GM19438 (cell line): ENCODE measurements at regions not wholly inside any gene's neighbourhood (a gene's known extent, or its start where the extent isn't known, plus 50 kb on each side); places are given as distances from the start of the nearest gene placed in this dataset.
A peak's percentile ranks its signal among the peaks of the same experiment; 100 is the strongest.
"Not testable (repeated sequence)": the region's sequence is repeated elsewhere in the genome, so short reads cannot be mapped to it uniquely, and the experiment has no call there.

ENCODE experiments used
- ATAC-seq: cut with Tn5 transposase; IDR thresholded peaks from one replicate; pipeline ENCODE4 v1.9.1; 2021; ENCODE audit warnings: low read depth; ENCODE audit not compliant: unreplicated experiment

- no peak for ATAC-seq
Observed at GRCh38 chr7:24127930-24128329, 156.1 kb upstream of the NPY start.

DNA sequence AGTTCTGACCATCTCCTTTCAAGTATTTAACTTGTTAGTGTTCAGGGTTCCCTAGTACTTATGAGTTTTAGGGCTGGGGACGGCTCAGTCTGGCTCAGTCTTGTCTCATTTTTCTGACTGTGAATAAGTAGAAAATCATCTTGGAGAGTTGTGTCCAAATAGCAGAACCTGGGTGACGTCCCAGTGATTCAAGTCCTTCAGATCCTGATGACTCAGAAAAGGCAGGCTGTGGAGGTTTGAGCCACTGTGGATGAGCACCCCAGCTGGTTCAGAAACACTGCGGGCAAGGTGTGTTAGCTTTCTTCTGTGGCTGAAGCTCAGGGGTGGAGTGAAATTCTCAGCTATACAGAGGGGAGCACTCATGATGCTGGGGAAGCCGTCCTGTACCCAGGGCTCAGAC lies 154.4 kb upstream of the NPY start:
- ATAC-seq: no peak

DNA sequence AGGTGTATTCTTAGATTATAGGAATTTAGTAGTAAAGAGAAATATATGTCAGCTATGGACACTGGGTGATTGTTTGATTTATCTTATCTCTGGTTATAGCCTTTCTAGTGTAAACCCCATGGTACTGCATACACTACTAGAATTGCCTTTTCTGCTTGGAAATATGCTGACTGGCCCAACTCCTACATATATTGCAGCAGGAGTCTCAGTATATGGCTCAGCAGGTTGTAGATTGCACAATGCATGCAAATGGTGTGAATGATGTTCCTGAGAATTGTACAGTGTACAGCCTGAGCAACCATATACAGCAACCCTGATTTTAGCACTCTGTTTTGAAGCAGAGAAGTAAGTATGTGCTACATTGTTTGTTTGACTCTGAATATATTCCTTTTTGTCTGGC lies 153.4 kb upstream of the NPY start:
- ATAC-seq: no peak

DNA sequence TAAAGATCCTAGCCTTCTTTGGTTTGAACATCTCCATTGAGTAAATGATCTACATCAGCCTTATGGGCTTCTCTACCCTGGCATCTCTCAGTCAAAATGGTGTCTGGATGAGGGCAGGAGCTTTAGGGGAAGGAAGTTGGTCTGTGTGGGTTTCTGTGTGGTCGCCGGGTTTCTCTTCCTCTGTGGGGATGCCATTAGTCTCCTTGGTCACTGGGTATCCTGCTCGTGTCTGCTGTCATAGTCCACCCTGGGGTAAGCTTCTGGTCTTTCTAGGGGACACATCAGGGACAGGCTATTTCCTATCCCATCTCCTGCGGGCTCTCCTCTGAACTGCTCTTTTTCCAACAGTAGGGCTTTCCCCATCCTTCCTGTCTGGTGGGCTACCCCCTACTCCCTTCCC lies 150.3 kb upstream of the NPY start:
- no peak for ATAC-seq

GRCh38 chr7:24134535-24134934 lies 149.5 kb upstream of the NPY start:
- no peak for ATAC-seq

GRCh38 chr7:24135003-24135817 lies 148.8 kb upstream of the NPY start:
- ATAC-seq: peak; percentile 66

DNA sequence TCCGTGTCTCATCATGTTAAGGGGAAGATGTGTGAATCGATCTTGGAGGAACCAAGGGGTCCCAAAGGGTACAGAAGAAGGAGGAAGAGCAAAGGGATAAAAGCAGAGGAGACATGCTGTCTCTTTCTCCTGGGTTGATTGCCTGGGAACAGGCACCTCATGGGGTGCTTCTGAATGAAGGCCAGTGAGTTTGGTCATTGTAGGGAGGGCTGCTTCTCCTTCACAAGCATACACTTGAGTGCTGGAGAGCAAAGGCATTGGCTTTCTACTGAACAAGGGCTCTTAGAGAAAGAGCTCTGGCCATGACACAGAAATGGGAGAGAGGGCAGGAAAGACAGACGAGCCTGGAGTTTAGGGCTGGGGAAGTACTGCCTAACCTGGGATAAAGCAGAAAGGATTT lies 146.7 kb upstream of the NPY start:
- no peak for ATAC-seq

- ATAC-seq: no peak
Observed at GRCh38 chr7:24138343-24138742, 145.6 kb upstream of the NPY start.

DNA sequence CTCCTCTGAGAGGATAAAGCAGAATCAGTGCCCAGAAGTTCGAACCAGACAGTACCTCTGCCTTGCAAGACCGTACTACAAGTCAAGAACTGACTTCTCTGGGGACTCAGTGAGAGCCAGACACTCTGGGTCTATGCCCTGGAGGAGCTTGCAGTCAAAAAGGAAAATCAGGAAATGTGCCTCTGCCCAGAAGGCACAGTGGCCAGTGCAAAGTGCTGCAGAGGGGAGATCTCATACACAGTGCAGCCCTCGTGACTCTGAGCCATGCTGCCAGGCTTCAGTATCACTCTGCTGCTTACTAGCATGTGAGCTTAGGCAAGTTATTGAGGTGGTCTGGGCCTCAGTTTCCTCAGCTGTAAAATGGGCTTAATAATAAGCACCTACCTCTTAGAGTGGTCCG lies 144.0 kb upstream of the NPY start:
- ATAC-seq: no peak

DNA sequence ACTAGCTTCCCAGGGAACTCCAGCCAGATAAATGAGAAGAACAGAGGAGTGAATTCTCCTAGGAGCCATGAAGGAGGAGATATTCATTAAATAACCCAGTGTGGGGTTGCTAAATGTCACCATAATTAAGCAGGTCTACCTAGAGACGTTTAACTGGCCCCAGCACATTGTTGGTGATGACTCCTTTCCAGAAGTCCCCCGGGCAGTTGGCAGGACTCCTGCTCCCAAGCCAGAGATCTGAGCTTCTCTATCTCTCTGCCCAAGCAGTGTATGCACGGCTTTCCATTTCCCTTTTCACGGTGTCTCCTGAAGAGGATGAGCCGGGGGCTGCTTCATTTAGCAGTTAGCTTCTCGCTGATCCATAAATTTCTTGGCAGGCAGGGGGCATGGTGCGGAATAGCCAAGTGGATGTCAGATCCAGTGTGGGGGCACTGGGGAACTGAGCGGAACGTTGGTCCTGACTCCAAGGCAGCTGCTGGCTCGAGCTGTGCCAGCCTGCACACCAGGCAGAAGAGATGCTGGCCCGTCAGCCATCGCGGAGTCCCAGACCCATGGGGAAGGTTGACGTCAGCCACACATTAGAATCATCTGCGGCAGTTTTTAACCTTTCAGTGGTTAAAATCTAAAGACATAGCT lies 142.0 kb upstream of the NPY start:
- ATAC-seq: no peak

DNA sequence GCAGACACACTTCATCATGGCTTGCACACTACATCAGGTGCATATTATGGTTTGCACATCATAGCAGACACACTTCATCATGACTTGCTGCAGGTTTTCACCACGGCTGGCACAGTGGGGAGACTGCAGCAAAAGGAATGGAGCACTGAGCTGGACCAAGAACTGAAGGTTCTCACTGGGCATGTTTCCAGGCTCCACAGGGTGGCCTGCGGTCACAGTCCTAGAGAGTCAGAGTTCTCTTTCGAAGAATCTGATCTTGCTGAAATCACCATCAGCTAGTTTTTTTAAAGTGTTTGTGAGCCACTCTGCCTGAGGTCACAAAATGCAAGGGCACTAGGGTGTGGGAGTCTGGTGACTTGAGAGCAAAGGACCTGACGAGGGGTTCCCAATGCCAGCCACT lies 140.4 kb upstream of the NPY start:
- no peak for ATAC-seq

DNA sequence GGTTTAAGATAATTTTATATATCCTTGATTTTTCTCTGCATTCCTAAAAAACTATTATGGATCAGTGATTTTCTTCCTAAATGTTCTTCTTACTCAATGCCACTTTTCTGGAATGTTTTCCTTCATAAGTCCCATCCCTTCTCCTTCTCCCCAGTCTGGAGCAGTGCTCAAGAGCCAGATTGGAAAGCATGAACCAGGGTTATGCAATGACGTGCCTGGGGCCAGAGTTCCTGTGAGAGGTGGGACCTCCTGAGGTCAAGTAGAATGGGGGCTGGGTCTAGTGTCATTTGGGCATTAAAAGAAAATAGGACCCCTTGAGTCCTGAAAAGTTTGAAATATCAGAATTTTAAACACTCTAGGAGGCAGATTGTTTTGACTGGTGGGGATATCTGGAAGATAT lies 132.0 kb upstream of the NPY start:
- ATAC-seq: no peak

DNA sequence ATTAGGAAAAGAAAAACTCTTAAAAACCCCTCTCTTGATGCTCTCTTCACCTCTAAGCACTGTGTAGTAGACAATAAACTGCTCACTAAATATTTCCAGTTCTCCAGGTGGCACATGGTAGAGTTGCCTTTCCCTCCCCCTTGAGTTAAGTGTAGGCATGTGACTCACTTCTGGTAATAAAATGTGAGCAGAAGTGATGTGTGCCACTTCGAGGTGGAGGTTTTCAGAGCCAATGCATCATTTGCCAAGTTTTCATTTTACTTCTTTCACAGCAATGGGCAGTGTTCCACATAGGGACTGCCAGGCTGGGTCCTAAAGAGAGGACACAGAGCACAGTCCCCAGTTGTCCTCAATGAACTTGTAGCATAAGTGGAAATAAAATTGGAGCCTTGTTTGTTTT lies 131.6 kb upstream of the NPY start:
- ATAC-seq: no peak

GRCh38 chr7:24152877-24153472 lies 131.0 kb upstream of the NPY start:
- no peak for ATAC-seq

GRCh38 chr7:24157666-24158065 lies 126.3 kb upstream of the NPY start:
- no peak for ATAC-seq

DNA sequence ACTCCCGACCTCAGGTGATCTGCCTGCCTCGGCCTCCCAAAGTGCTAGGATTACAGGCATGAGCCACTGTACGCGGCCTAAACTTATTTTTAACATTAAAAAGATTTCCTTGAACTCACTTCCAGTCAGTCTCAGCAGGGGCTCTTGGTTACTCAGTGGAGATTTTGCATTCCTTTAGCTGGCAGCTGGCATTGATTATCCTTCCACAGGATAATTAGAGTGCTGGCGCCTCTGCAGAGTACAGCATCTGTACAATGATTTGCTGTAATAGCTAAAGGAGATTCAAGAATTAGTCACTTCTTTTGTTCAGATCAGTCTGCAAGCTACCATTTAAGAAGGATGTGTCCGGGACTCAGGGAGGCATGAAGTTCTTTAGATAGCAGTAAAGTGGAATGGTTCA lies 125.0 kb upstream of the NPY start:
- no peak for ATAC-seq

- no peak for ATAC-seq
Observed at GRCh38 chr7:24164401-24164800, 119.6 kb upstream of the NPY start.

GRCh38 chr7:24169077-24169624 lies 114.8 kb upstream of the NPY start:
- ATAC-seq: no peak

DNA sequence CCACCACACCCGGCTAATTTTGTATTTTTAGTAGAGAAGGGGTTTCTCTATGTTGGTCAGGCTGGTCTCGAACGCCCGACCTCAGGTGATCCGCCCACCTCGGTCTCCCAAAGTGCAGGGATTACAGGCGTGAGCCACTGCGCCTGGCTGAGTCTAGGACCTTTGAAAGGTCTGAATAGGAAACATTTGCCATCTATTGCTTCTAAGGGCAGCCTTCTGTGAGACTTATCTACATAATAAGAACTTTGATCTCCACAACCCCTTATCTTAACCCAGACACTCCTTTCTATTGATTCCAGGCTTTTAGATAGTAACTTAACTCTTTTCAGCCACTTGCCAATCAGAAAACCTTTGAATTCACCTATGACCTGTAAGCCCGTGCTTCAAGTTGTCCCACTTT lies 112.0 kb upstream of the NPY start:
- ATAC-seq: not testable (repeated sequence)

- ATAC-seq: no peak
Observed at GRCh38 chr7:24172856-24173255, 111.1 kb upstream of the NPY start.

GRCh38 chr7:24175603-24176002 lies 108.4 kb upstream of the NPY start:
- no peak for ATAC-seq
